ENCODE measurements at regions not wholly inside any gene's neighbourhood (a gene's known extent, or its start where the extent isn't known, plus 50 kb on each side); places are given as distances from the start of the nearest gene placed in this dataset.

DNA sequence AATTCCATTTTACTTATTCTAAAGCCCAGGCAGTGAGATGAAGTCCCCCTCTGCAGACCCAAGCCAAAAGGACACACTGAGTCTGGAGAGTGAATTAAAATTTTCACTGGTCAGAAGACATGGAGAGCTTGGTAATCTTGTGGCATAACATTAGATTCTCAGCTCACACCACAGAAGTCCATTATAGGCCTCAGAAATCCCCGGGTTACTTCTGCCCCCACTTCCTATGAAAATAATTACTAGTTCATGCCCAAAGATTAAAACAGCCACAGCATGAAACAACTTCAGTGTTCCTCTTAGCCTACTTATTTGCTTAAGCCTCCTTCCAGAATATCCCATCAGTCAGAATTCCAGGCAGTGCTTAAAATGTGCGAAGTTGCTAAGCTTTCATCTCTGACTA, 123.3 kb downstream of the ZC3H11B start (continued):
- TF ChIP-seq POLR2A (IDR thresholded peaks at IDR 0.05; ENCODE audit: control extremely low read depth in 1 of 2, low read depth in 2 of 2, low read length in 2 of 2) (no peak), JUND (IDR thresholded peaks at IDR 0.05; ENCODE audit: low read length) (no peak), RNF2 (IDR thresholded peaks at IDR 0.05; ENCODE audit: borderline replicate concordance, low read depth, low read length, missing control alignments, poor library complexity, severe bottlenecking) (no peak), PHF8 (conservative IDR thresholded peaks at IDR 0.05; ENCODE audit: low read depth, low read length) (no peak), EZH2 (IDR thresholded peaks at IDR 0.05; ENCODE audit: low read depth, low read length, severe bottlenecking) (no peak)
